Activated naive CD4-positive, alpha-beta T cell treated with anti-CD3 and anti-CD28 coated beads, Interleukin-2, amount 10 ng/mL, durations not matched to agents 7 days and 5 days (primary cell): ENCODE measurements at regions not wholly inside any gene's neighbourhood (a gene's known extent, or its start where the extent isn't known, plus 50 kb on each side); places are given as distances from the start of the nearest gene placed in this dataset.
"Not testable (repeated sequence)": the region's sequence is repeated elsewhere in the genome, so short reads cannot be mapped to it uniquely, and the experiment has no call there.

Experiments
- CTCF ChIA-PET: fragments of 350-600 bp; sonication (Branson Sonifier 250); formaldehyde crosslinking; loops from one replicate; lab custom pipeline; 2021; ENCODE audit warnings: antibody characterized with exemption; lab: Charles Lee
- DNase-seq: peaks from one replicate; pipeline ENCODE4 v3.0.0-alpha.2; 2020
- H3K27ac Mint-ChIP-seq: one replicate; pipeline ENCODE4 v1.8.0; 2021; ENCODE audit warnings: mild to moderate bottlenecking, moderate library complexity, mixed read lengths
- H3K27me3 Mint-ChIP-seq: one replicate; pipeline ENCODE4 v1.8.0; 2021; ENCODE audit warnings: mild to moderate bottlenecking, mixed read lengths
- H3K36me3 Mint-ChIP-seq: one replicate; pipeline ENCODE4 v1.8.0; 2021; ENCODE audit warnings: mixed read lengths
- H3K4me1 Mint-ChIP-seq: one replicate; pipeline ENCODE4 v1.8.0; 2021; ENCODE audit warnings: mixed read lengths
- H3K4me3 Mint-ChIP-seq: one replicate; pipeline ENCODE4 v1.8.0; 2021; ENCODE audit warnings: mild to moderate bottlenecking, moderate library complexity, mixed read lengths
- H3K9me3 Mint-ChIP-seq: one replicate; pipeline ENCODE4 v1.8.0; 2021; ENCODE audit warnings: mixed read lengths

DNA sequence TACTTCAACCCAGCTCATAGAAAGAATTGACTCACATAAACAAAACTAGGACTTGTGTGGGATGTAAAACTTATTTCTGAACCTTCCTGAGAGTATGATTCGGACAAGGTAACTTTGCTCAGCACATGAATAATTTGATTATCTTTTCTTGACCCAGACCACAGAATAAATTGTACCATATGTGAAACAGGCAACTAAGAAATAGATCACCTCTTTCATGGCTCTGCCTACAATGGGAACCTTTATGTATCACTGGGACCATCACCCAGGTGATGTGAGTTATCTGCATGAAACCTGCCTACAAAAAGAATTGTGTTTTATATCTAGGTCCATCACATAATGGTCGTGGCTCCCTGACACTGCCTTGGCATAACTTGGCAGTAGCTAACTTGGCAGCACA, 1124.1 kb upstream of the AMELY start:
- no peaks in the 10 kb centered on the region for H3K27me3 Mint-ChIP-seq
- H3K9me3 Mint-ChIP-seq: no peaks in the 10 kb centered on the region
- CTCF ChIA-PET: no interaction called here
- H3K4me1 Mint-ChIP-seq: no peaks in the 10 kb centered on the region
- no peak overlapping the region for H3K4me3 Mint-ChIP-seq
- H3K36me3 Mint-ChIP-seq: no peaks in the 10 kb centered on the region
- DNase-seq: no peak
- no peak overlapping the region for H3K27ac Mint-ChIP-seq

DNA sequence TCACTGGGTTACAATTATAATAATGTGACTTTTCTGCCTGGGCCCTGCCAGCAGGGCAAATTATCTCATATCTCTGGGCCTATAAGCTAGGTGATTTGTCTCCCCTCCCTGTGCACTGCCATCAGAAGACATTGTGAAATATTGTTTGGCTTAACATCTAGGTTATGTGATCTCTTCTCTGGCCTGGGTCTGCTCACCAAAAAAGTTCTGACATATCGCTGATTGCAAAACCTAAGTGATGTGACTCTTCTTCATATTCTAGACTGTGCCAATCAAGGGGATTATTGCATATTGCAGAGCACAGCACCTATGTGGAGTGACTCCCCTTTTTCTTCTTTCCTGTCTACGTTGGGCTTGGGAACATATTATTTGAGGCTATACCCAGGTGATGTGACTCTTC, 1123.1 kb upstream of the AMELY start:
- Mint-ChIP-seq H3K36me3 (no peaks in the 10 kb centered on the region), H3K4me3 (no peak overlapping the region), H3K27me3 (no peaks in the 10 kb centered on the region), H3K4me1 (no peaks in the 10 kb centered on the region), H3K9me3 (no peaks in the 10 kb centered on the region), H3K27ac (no peak overlapping the region)
- no peak for DNase-seq
- CTCF ChIA-PET: no interaction called here

GRCh38 chrY:8033200-8033599, 1121.6 kb upstream of the AMELY start:
- Mint-ChIP-seq H3K4me1 (no peaks in the 10 kb centered on the region), H3K36me3 (no peaks in the 10 kb centered on the region), H3K27me3 (no peaks in the 10 kb centered on the region), H3K27ac (no peak overlapping the region), H3K4me3 (no peak overlapping the region), H3K9me3 (no peaks in the 10 kb centered on the region)
- DNase-seq: no peak
- CTCF ChIA-PET: no interaction called here

DNA sequence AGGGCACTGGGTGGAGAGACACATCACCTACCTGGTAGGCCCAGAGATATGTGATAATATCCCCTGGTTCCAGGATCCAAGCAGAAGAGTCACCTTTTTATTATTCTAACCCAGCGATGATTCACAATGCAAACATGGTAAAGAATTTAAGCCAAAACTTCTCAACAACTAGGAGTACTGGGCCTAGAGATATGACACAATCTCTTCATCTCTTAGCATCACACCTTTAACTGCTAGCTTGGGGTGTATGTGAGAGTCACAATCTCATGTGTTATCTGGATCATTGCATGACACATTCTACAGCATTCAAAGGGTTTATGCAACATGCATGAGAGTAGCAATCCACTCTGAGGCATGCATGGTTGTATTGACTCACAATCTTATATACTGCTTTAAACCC, 1109.0 kb upstream of the AMELY start:
- H3K9me3 Mint-ChIP-seq: no peaks in the 10 kb centered on the region
- no peaks in the 10 kb centered on the region for H3K36me3 Mint-ChIP-seq
- H3K4me1 Mint-ChIP-seq: no peaks in the 10 kb centered on the region
- no peak overlapping the region for H3K27ac Mint-ChIP-seq
- no peak for DNase-seq
- CTCF ChIA-PET: no interaction called here
- no peak overlapping the region for H3K4me3 Mint-ChIP-seq
- no peaks in the 10 kb centered on the region for H3K27me3 Mint-ChIP-seq

- Mint-ChIP-seq H3K4me3 (no peak overlapping the region), H3K27ac (no peak overlapping the region), H3K36me3 (no peaks in the 10 kb centered on the region), H3K9me3 (no peaks in the 10 kb centered on the region), H3K4me1 (no peaks in the 10 kb centered on the region), H3K27me3 (no peaks in the 10 kb centered on the region)
- CTCF ChIA-PET: no interaction called here
- no peak for DNase-seq
Measured at GRCh38 chrY:8011515-8011914, 1100.0 kb upstream of the AMELY start.

DNA sequence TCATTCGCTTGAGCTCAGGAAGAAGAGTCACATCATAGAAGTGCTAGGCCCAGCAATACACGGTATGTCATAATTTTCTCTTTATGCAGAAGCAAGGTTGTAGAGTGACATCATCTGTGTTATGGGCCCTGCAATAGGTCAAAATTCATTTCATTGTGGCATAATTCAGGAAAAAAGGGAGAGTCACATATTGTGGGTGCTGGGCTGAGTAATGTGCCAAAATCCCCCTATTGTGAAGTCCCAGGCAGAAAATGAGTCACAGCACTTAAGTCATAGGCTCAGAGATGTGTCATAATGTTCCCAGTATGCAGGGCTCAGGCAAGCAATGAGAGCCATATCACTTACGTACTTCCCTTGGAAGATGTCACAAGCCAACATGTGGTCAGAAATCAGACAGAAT, 1092.6 kb upstream of the AMELY start:
- no peak overlapping the region for H3K27ac Mint-ChIP-seq
- DNase-seq: no peak
- CTCF ChIA-PET: no interaction called here
- H3K27me3 Mint-ChIP-seq: no peaks in the 10 kb centered on the region
- no peak overlapping the region for H3K4me3 Mint-ChIP-seq
- H3K4me1 Mint-ChIP-seq: peaks cover 2% of the 10 kb centered on the region
- H3K36me3 Mint-ChIP-seq: no peaks in the 10 kb centered on the region
- peaks cover 3% of the 10 kb centered on the region for H3K9me3 Mint-ChIP-seq

GRCh38 chrY:7996726-7997125, 1085.2 kb upstream of the AMELY start:
- Mint-ChIP-seq H3K27me3 (no peaks in the 10 kb centered on the region), H3K36me3 (no peaks in the 10 kb centered on the region), H3K9me3 (peaks cover 5% of the 10 kb centered on the region), H3K27ac (no peak overlapping the region), H3K4me1 (no peaks in the 10 kb centered on the region), H3K4me3 (no peak overlapping the region)
- DNase-seq: no peak
- CTCF ChIA-PET: no interaction called here

DNA sequence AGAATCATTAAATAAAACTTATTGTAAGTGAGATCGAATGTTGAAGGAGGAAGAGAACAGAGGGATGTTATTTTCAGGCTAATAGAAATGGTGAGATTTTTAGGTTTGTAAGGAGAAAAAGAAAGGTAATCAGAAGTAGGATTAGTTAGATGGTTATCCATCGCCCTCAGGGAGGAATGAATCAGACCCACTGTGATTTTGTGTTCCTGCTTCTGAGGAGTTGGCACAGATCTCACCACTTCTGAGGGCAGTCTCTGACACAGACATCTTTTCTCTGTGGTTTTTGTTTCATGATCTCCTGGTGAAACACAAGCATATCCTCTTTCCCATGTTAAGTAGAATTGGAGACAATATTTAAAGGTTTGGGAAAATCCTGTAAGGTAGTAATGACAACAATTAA, 1083.2 kb upstream of the AMELY start:
- H3K36me3 Mint-ChIP-seq, H3K4me1 Mint-ChIP-seq, CTCF ChIA-PET, DNase-seq, H3K27ac Mint-ChIP-seq, H3K9me3 Mint-ChIP-seq, H3K27me3 Mint-ChIP-seq, H3K4me3 Mint-ChIP-seq: not testable (repeated sequence)

GRCh38 chrY:7979770-7980169, 1068.2 kb upstream of the AMELY start:
- Mint-ChIP-seq H3K27me3 (no peaks in the 10 kb centered on the region), H3K27ac (no peak overlapping the region), H3K4me3 (no peak overlapping the region), H3K9me3 (no peaks in the 10 kb centered on the region), H3K36me3 (no peaks in the 10 kb centered on the region), H3K4me1 (no peaks in the 10 kb centered on the region)
- no peak for DNase-seq
- CTCF ChIA-PET: no interaction called here

DNA sequence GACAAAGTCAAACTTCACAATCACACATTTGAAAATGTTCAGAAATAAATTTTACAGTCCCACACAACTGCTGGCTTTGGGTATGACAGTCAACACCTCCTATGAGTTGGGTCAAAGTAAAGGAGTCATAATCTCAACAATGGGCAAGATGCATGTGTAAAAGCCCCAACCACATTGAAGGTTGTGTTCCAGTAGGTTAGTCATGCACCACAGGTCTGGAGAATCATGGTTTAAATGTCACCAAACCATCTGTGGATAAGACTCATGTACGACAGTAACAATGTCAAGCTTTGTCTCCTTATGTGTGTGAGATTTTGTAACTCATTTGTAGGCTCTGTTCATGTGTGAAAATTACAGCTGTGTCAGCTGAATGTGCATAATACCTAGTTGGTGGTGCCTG, 1065.7 kb upstream of the AMELY start:
- H3K36me3 Mint-ChIP-seq: no peaks in the 10 kb centered on the region
- H3K27ac Mint-ChIP-seq: no peak overlapping the region
- CTCF ChIA-PET: no interaction called here
- no peaks in the 10 kb centered on the region for H3K27me3 Mint-ChIP-seq
- H3K4me3 Mint-ChIP-seq: no peak overlapping the region
- DNase-seq: no peak
- no peaks in the 10 kb centered on the region for H3K9me3 Mint-ChIP-seq
- no peaks in the 10 kb centered on the region for H3K4me1 Mint-ChIP-seq

DNA sequence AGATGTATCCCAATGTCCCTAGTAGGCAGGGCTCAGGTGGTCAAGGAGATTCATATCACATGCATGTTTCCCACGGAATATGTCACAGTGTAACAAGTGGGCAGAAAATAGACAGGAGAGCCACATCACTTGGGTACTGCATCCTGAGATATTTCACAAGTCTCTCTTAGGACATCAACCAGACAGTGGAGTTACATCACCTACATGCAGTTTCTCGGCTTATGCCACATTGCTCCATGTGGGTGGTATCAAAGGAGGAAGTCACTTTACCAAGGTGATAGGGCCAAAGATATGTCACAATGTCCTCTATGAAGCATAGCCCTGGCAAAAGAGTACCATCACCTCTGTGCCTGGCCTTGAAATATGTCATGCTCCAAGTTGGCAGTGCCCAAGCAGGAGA, 1056.7 kb upstream of the AMELY start:
- DNase-seq: no peak
- H3K27me3 Mint-ChIP-seq: no peaks in the 10 kb centered on the region
- no peak overlapping the region for H3K27ac Mint-ChIP-seq
- no peak overlapping the region for H3K4me3 Mint-ChIP-seq
- no peaks in the 10 kb centered on the region for H3K36me3 Mint-ChIP-seq
- CTCF ChIA-PET: no interaction called here
- no peaks in the 10 kb centered on the region for H3K4me1 Mint-ChIP-seq
- H3K9me3 Mint-ChIP-seq: no peaks in the 10 kb centered on the region

- Mint-ChIP-seq H3K27ac (no peak overlapping the region), H3K27me3 (no peaks in the 10 kb centered on the region), H3K9me3 (no peaks in the 10 kb centered on the region), H3K36me3 (no peaks in the 10 kb centered on the region), H3K4me3 (no peak overlapping the region), H3K4me1 (no peaks in the 10 kb centered on the region)
- DNase-seq: no peak
- CTCF ChIA-PET: no interaction called here
Measured at GRCh38 chrY:7966916-7967315, 1055.4 kb upstream of the AMELY start.

- no peaks in the 10 kb centered on the region for H3K36me3 Mint-ChIP-seq
- no peak overlapping the region for H3K27ac Mint-ChIP-seq
- H3K4me1 Mint-ChIP-seq: no peaks in the 10 kb centered on the region
- H3K4me3 Mint-ChIP-seq: no peak overlapping the region
- H3K27me3 Mint-ChIP-seq: no peaks in the 10 kb centered on the region
- DNase-seq: no peak
- CTCF ChIA-PET: no interaction called here
- no peaks in the 10 kb centered on the region for H3K9me3 Mint-ChIP-seq
Measured at GRCh38 chrY:7963393-7963792, 1051.8 kb upstream of the AMELY start.

DNA sequence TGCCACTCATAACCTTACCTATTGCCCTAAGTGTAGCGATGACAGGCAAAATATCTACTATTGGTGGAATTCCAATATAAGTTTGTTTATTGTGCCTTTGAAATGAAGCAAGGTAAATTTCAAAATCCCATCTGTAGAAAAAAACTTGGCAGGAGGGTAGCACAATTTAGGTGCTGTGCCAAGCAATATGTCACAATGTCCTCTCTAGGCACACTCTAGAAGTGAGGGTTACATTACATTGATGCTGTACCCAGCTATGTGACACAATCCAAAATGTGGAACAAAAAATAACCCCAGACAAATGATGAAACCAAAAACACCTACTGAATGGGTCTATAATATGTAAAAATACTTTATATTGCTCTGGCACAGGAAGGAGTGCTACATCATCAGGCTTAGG, 1050.8 kb upstream of the AMELY start:
- H3K27me3 Mint-ChIP-seq: no peaks in the 10 kb centered on the region
- no peak for DNase-seq
- no peaks in the 10 kb centered on the region for H3K36me3 Mint-ChIP-seq
- no peaks in the 10 kb centered on the region for H3K4me1 Mint-ChIP-seq
- CTCF ChIA-PET: no interaction called here
- H3K27ac Mint-ChIP-seq: no peak overlapping the region
- H3K4me3 Mint-ChIP-seq: no peak overlapping the region
- no peaks in the 10 kb centered on the region for H3K9me3 Mint-ChIP-seq

GRCh38 chrY:7961811-7962210, 1050.3 kb upstream of the AMELY start:
- H3K4me1 Mint-ChIP-seq: no peaks in the 10 kb centered on the region
- no peak overlapping the region for H3K4me3 Mint-ChIP-seq
- DNase-seq: no peak
- H3K27ac Mint-ChIP-seq: no peak overlapping the region
- no peaks in the 10 kb centered on the region for H3K27me3 Mint-ChIP-seq
- CTCF ChIA-PET: no interaction called here
- H3K36me3 Mint-ChIP-seq: no peaks in the 10 kb centered on the region
- no peaks in the 10 kb centered on the region for H3K9me3 Mint-ChIP-seq

DNA sequence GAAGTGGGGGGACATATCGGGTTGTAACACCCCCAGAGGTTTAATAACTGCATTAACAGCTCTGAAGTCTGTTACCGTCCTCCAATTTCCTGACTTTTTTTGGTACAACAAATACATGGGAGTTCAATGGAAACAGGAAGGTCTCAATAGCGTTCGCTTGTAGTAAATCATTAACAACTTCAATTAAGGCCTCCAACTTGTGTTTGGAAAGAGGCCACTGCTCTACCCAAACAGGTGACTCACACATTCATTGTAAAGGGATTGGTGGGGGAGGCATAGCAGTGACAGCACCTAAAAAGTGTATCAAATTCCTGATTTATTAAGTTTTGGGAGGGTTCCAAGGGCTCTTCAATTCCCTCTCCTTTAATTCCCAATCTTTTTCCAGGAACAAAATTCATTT, 1046.2 kb upstream of the AMELY start:
- no peak overlapping the region for H3K4me3 Mint-ChIP-seq
- H3K27me3 Mint-ChIP-seq: no peaks in the 10 kb centered on the region
- no peaks in the 10 kb centered on the region for H3K4me1 Mint-ChIP-seq
- no peak overlapping the region for H3K27ac Mint-ChIP-seq
- DNase-seq: no peak
- no peaks in the 10 kb centered on the region for H3K36me3 Mint-ChIP-seq
- H3K9me3 Mint-ChIP-seq: no peaks in the 10 kb centered on the region
- CTCF ChIA-PET: no interaction called here
